ENCODE measurements at regions not wholly inside any gene's neighbourhood (a gene's known extent, or its start where the extent isn't known, plus 50 kb on each side); places are given as distances from the start of the nearest gene placed in this dataset.
A peak's percentile ranks its signal among the peaks of the same experiment; 100 is the strongest.

- Mint-ChIP-seq H3K27ac (ENCODE audit: unreplicated experiment) (no peak overlapping the region), H3K4me1 (peaks cover 29% of the 10 kb centered on the region), H3K4me3 (no peak overlapping the region), H3K9me3 (peaks cover 2% of the 10 kb centered on the region), H3K27me3 (ENCODE audit: low read depth) (no peaks in the 10 kb centered on the region), H3K36me3 (ENCODE audit: low read depth) (no peaks in the 10 kb centered on the region)
- TF ChIP-seq CTCF (conservative IDR thresholded peaks at IDR 0.05), result no peak
- DNase-seq (ENCODE audit: low read depth, low spot score), result no peak
Measured at GRCh38 chr11:130576146-130576545, 127.7 kb downstream of the ADAMTS15 start.

GRCh38 chr11:130578738-130579368 lies 130.4 kb downstream of the ADAMTS15 start:
- Mint-ChIP-seq H3K27ac (ENCODE audit: unreplicated experiment) (no peak overlapping the region), H3K4me1 (peaks cover 53% of the 10 kb centered on the region), H3K36me3 (ENCODE audit: low read depth) (no peaks in the 10 kb centered on the region), H3K27me3 (ENCODE audit: low read depth) (no peaks in the 10 kb centered on the region), H3K9me3 (peaks cover 10% of the 10 kb centered on the region), H3K4me3 (no peak overlapping the region)
- DNase-seq (ENCODE audit: low read depth, low spot score), result no peak
- TF ChIP-seq CTCF (conservative IDR thresholded peaks at IDR 0.05), result no peak

- no peak for DNase-seq (ENCODE audit: low read depth, low spot score)
- Mint-ChIP-seq H3K27me3 (ENCODE audit: low read depth) (no peaks in the 10 kb centered on the region), H3K27ac (ENCODE audit: unreplicated experiment) (peak overlapping the region; percentile 87), H3K9me3 (peaks cover 10% of the 10 kb centered on the region), H3K4me1 (peaks cover 69% of the 10 kb centered on the region), H3K36me3 (ENCODE audit: low read depth) (no peaks in the 10 kb centered on the region), H3K4me3 (peak overlapping the region; percentile 48)
- TF ChIP-seq CTCF (conservative IDR thresholded peaks at IDR 0.05), result no peak
Measured at GRCh38 chr11:130580372-130580771, 131.9 kb downstream of the ADAMTS15 start.

- Mint-ChIP-seq H3K4me1 (peaks cover 75% of the 10 kb centered on the region), H3K4me3 (peak overlapping the region; percentile 48), H3K9me3 (peaks cover 10% of the 10 kb centered on the region), H3K27me3 (ENCODE audit: low read depth) (no peaks in the 10 kb centered on the region), H3K27ac (ENCODE audit: unreplicated experiment) (peak overlapping the region; percentile 87), H3K36me3 (ENCODE audit: low read depth) (peaks cover under 1% of the 10 kb centered on the region)
- TF ChIP-seq CTCF (conservative IDR thresholded peaks at IDR 0.05), result no peak
- no peak for DNase-seq (ENCODE audit: low read depth, low spot score)
Measured at GRCh38 chr11:130580891-130581492, 132.5 kb downstream of the ADAMTS15 start.

GRCh38 chr11:130581646-130582045 lies 133.2 kb downstream of the ADAMTS15 start:
- peak overlapping the region; percentile 69 for H3K27ac Mint-ChIP-seq (ENCODE audit: unreplicated experiment)

More at GRCh38 chr11:130581646-130582045, 133.2 kb downstream of the ADAMTS15 start:
- no peak for DNase-seq (ENCODE audit: low read depth, low spot score)
- Mint-ChIP-seq H3K4me1 (peaks cover 78% of the 10 kb centered on the region), H3K4me3 (no peak overlapping the region), H3K36me3 (ENCODE audit: low read depth) (peaks cover 6% of the 10 kb centered on the region), H3K9me3 (peaks cover 14% of the 10 kb centered on the region), H3K27me3 (ENCODE audit: low read depth) (no peaks in the 10 kb centered on the region)
- TF ChIP-seq CTCF (conservative IDR thresholded peaks at IDR 0.05), result no peak
